ENCODE measurements at regions not wholly inside any gene's neighbourhood (a gene's known extent, or its start where the extent isn't known, plus 50 kb on each side); places are given as distances from the start of the nearest gene placed in this dataset.

DNA sequence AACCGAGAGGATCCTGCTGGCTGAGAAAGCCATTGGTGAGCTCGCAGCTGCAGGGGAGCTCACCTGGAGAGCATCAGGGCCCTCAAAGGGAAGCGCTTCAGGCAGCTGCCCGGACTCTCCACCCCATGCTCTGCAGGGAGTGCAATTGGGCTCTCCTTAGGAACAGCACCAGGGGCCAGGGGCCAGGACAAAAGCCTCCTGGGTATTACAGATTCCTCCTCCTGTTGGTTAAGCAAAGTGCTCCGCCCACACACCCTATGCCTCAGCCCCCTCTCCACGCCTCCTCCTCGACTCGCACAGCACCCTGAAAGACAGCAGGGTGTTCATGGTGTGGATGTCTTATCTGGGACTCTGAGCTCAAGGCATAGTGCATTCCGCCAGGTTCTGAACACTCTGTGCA lies 139.9 kb downstream of the SHANK2 start:
- in situ Hi-C loops (cut with MboI; ENCODE audit: low pct_unique_long_range_greater_than_20kb, low sequenced_read_pairs), result no loop called here
- no peak for DNase-seq

DNA sequence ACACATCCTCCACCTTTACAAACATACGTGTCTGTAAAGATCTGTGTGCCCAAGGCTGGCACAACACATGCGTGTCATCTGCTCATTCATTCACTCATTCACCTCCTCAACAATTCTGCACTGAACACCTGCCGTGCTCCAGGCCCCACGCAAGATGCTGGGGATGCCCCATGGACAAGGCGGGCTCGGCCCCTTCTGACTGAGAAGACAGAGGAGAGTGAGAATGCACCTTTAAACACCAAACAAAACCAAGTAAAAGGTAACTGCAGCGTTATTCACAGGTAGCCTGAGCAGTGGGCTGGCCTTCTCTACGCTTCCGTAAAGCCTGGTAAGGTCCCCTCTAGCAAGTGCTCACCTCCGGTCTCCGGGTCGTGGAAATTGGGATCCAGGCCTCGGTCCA lies 142.8 kb downstream of the SHANK2 start:
- DNase-seq, result no peak
- in situ Hi-C loops (cut with MboI; ENCODE audit: low pct_unique_long_range_greater_than_20kb, low sequenced_read_pairs), result no loop called here

DNA sequence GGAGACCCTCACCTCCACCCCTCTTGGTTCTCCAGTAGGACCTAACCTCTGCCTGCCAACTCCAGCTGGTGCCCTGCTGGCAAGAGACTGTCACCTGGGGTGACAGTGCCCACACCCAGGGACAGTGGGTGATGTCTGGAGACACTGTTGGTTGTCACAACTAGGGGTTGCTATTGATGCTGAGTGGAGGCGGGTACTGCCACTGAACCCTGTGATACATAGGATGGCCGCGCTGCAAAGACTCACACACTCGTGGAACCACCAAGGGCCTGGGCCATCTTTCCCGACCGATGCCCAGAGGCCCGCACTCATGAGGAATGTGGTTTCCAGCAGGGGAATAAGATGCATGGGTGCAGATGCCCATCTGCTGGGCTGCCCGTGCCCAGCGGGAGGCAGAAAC lies 143.2 kb downstream of the SHANK2 start:
- no peak for DNase-seq
- in situ Hi-C loops (cut with MboI; ENCODE audit: low pct_unique_long_range_greater_than_20kb, low sequenced_read_pairs), result no loop called here

DNA sequence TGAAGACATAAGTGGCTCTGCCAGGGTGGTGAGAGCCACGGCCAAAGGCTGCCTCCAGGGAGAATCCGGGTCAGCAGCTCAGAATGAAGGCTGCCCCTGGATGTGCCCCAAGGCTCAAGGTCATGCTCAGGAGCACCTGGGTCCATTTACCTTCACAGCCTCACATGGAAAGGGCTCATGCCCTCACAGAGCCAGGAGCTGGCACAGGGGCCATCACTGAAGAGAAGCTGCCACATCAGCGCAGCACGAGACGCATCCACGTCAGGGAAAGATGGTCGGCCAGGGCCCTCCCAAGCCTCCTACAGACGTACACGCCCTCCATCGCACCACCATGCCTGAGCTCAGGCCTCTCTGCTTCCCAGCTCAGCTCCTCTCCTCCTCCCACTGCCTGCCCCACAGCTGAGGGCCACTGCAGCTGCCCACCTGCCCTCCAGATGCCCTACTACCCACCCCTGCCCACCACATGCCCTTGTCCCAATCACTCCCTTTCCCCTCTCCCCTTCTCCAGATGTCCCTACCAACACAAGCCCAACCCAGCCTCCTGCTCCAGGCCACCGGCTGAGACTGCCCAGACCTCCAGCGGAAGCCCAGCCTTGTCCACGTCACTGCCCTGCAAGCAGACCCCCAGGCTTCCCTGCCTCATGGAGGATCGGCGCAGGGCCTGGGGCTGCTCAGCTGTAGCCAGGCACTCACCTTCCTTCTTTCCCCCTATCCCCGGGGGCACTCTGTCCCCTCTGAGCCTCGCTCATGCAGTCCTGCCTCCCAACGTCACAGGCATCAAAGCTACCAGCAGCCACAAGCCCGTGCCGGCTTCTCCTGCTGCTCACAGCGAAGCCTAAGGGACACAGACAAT lies 144.1 kb downstream of the SHANK2 start:
- in situ Hi-C loops (cut with MboI; ENCODE audit: low pct_unique_long_range_greater_than_20kb, low sequenced_read_pairs), result no loop called here
- DNase-seq, result no peak

DNA sequence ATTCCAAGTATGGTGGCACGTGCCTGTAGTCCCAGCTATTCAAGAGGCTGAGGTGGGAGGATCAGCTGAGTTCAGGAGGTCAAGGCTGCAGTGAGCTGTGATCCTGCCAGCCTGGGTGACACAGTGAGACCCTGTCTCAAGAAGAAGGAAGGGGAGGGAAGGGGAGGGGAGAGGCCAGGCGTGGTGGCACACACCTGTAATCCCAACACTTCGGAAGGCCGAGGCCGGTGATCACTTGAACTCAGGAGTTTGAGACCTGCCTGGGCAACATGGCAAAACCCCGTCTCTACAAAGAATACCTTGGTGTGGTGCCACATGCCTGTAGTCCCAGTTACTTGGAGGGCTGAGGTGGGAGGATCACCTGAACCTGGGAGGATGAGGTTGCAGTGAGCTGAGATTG lies 145.7 kb downstream of the SHANK2 start:
- no peak for DNase-seq
- in situ Hi-C loops (cut with MboI; ENCODE audit: low pct_unique_long_range_greater_than_20kb, low sequenced_read_pairs), result no loop called here

DNA sequence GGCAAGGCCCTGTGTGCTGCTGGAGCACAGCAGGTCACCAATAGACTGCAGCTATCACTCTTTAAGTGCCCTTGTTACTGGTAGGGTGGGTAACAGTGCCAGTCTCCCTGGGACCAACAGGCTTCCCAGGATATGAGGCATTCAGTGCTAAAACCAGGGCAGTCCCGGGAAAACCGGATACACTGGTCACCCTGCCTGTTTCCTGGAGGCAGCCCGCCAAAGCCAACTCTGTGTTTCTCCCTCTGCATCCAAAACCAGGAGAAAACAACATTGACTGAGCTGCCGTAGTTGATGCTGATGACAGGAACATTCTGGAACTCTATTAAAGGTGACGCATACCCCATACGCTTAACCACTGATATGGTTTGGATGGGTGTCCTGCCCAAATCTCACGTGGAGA lies 149.1 kb downstream of the SHANK2 start:
- in situ Hi-C loops (cut with MboI; ENCODE audit: low pct_unique_long_range_greater_than_20kb, low sequenced_read_pairs), result no loop called here

DNA sequence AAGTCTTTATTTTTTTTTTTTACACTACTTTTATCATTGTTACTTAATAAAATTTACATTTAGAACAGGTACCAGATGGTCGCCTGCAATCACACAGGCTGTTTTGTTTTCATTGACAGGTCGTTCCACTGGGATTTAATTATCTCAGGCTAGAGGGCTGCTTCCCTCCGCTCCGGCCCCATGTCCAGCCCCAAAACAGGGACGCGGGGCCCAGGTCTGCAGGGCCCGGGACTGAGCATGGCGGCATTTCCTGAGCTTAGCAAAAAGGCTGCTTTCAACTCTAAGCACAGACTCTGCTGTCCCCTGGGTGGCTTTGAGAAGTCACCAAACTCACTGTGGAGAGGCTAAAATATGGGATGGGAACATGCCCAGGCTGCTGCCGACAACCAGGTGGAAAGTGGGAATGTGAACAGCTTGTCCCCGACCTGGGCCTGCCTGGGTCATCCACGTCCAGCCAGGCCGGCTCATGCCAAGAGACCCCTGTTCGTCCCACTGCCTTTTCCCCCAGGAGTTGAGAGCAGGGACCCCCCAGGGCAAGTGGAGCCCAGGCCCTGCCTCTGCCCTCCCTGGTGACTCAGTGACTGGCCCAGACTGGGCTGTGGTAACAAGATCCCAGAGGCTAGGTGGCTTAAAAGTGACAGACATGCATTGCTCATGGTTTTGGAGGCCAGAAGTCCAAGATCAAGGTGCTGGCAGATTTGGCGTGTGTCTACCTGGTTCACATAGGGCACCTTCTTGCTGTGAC lies 150.0 kb downstream of the SHANK2 start:
- DNase-seq, result no peak
- in situ Hi-C loops (cut with MboI; ENCODE audit: low pct_unique_long_range_greater_than_20kb, low sequenced_read_pairs), result no loop called here

More for the DNA sequence above, 149.1 kb downstream of the SHANK2 start:
- DNase-seq, result no peak

DNA sequence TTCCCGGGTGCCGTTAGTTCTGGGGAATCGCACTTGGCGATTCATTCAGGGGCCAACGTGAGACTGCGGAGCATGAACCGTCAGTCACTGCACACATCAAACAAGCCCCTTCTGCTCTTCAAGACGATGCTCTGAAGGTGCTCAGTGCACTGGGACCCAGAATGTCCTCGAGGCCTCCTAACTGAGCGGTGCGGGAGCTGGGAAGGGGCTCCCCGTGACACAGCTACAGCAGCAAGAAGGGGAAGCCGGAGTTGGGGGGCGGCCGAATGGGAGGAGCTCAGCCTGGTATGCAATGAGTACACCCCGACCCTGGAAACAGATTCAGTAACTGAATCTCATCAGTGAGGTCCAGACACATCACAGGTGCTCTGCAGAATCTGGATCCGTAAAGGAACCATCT lies 150.8 kb downstream of the SHANK2 start:
- in situ Hi-C loops (cut with MboI; ENCODE audit: low pct_unique_long_range_greater_than_20kb, low sequenced_read_pairs), result no loop called here
- DNase-seq, result no peak

DNA sequence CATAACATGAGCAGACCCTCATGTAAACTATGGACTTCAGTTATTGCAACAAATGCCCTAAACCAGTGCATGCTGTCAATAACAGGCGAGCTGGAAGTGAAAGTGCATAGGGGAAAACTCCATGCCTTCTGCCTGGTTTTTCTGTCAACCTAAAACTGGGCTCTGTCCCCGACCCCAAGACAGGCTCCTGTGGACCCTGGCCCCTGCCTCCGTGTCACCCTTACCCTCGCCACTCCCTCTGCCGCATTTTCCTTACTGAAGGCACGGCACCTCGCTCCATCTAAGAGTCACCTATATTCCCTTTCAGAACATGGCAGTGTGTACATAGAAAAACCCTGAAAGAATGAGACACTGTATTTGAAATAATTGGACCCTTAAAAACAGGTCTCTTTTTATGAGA lies 151.3 kb downstream of the SHANK2 start:
- in situ Hi-C loops (cut with MboI; ENCODE audit: low pct_unique_long_range_greater_than_20kb, low sequenced_read_pairs), result no loop called here
- no peak for DNase-seq

DNA sequence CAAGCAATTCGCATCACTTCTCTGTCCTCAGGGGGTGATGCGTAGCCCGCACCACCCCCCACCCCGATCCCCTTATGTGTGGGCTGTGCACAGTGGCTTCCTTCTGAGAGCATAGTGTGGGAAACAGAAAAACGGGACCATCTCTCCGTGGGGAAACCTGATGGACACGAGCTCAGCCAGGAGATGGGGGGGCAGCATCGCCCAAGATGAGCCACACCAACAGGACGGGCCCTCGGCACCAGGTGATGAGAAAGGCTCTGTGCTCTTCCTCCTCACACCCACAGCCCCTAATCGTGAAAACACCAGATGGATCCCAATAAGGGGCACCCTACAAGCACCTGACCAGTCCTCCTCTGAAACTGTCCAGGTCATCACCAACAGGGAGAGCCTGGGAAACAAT lies 153.6 kb downstream of the SHANK2 start:
- DNase-seq, result no peak
- in situ Hi-C loops (cut with MboI; ENCODE audit: low pct_unique_long_range_greater_than_20kb, low sequenced_read_pairs), result no loop called here

DNA sequence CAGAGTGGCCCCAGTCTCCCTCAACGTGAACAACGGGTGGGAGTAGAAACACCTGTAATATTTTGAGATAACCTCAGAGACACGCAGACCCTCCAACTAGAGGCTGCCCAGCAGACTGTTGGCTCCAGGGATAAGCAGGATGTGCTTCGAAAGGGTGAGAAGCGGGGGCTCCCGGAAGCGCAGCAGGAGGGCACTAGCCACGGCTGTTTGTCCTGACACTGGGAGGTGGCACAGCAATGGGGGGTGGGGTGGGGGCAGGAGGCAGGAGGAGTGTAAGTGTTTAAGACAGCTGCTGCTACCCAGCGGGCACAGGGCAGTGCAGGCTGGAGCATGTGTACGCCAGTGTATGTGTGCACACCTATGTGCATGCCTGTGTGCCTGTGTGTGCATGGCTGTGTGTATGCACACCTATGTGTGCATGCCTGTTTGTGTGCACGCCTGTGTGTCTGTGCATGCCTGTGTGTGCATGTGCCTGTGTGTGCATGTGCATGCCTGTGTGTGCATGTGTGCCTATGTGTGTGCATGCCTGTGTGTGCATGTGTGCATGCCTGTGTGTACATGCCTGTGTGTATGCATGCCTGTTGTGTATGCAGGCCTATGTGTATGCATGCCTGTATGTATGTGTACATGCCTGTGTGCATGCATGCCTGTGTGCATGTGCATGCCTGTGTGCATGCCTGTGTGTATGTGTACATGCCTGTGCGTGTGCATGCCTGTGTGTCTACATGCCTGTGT lies 154.7 kb downstream of the SHANK2 start:
- DNase-seq, result no peak
- in situ Hi-C loops (cut with MboI; ENCODE audit: low pct_unique_long_range_greater_than_20kb, low sequenced_read_pairs), result no loop called here

DNA sequence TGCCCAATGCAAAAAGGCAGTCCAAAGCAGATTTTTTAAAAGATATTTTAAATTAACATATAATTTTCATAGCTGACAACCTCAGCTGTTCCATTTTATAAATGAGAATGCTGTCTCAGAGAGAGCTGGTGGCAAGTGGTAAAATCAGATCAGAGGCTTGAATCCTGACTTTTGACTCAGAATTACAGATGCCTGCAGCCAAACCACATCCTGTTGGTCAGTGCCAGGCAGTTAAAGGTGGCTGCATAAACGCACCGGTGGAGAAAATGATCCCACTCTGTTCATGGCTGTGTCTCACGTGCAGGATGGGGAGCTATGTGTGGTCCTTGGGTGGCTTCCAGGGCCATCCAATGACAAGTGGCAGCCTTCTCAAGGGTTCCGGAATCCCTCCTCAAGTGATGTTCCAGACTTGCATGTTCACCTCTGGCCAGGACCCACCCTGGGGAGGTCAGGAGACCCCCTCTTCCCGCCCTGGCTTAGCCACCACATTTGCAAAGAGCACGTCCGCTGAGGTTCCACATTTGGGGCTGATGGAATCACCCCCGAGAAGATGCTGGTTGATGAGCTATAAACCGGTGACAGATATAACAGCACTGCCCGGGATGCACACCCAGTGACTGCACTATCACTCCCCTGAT lies 155.5 kb downstream of the SHANK2 start:
- in situ Hi-C loops (cut with MboI; ENCODE audit: low pct_unique_long_range_greater_than_20kb, low sequenced_read_pairs), result no loop called here
- DNase-seq, result no peak

DNA sequence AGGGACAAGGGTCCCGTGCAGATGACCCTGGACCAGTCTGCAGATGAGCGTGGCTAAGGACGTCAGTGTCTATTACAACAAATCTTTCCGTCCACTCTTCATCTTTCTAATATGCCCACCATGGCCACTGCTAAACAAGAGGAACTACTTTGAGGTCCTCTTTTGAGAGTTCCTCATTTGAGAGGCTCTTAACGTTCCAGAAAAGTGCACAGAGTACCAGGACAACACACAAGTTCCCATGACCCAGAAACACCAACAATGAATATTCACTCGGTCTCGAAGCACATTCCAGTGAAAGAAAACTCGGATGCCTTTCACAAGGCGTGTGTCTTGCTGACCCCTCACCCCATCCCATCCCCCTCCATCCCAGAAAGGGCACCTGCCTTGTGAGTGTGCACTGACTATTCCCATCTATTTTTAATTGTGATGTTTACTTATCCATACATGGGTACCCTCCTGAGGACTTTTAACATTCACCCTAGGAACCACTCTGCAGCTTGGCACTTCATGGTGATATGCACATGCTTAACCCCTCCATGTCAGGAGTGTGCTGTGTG lies 157.0 kb downstream of the SHANK2 start:
- in situ Hi-C loops (cut with MboI; ENCODE audit: low pct_unique_long_range_greater_than_20kb, low sequenced_read_pairs), result no loop called here
- DNase-seq, result no peak

DNA sequence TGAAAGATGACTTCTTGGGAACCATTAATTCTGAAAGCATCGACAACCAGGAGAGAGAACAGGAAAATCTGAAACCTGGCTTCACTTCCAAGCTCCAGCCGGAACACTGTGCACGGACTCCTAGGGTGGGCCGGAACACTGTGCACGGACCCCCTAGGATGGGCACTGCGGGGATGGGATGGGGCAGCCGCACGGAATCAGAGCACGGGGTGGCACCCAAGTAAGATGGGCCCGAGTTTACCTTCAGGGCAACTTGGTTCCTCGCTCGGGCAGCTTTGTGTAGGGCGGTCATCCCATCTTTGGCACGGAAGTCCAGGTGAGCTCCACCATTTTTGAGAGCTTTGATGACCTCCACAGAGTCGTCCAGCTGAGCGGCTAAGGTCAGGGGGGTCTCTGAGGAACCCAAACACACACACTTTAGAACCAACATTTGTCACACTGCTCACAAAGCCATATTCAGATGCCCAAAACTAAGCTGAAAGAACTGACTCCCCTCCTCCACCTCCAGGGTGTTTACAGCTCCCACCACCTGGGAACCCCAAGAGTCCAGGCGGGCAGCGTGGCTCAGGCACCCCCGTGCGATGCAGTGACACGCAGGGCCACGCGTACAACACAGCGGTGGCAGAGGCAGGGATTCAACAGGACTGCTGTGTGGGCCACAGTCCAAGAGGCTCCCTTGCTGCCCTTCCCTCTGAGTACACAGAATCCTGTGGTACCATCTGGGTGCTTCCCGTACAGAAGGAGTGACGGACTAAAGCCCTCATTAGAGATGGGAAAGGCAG lies 157.9 kb downstream of the SHANK2 start:
- no peak for DNase-seq
- in situ Hi-C loops (cut with MboI; ENCODE audit: low pct_unique_long_range_greater_than_20kb, low sequenced_read_pairs), result no loop called here

DNA sequence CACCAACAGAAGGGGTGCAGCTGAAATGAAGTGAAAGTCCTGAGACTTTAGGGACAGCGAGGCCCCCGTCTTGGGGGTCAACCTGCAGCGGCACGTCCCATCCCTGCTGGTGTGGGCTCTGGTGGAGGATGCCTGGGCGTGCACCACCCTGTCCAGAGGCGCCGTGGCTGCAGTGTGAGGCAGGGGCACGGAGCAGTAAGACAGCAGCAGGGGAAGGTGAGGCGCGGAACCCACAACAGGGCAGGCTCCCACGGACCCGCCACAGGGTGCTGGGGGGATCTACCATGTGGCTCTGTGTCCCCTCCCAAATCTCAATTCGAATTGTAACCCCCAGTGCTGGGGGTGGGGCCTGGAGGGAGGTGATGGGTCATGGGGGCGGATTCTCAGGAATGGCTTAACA lies 158.6 kb downstream of the SHANK2 start:
- in situ Hi-C loops (cut with MboI; ENCODE audit: low pct_unique_long_range_greater_than_20kb, low sequenced_read_pairs), result no loop called here
- no peak for DNase-seq

DNA sequence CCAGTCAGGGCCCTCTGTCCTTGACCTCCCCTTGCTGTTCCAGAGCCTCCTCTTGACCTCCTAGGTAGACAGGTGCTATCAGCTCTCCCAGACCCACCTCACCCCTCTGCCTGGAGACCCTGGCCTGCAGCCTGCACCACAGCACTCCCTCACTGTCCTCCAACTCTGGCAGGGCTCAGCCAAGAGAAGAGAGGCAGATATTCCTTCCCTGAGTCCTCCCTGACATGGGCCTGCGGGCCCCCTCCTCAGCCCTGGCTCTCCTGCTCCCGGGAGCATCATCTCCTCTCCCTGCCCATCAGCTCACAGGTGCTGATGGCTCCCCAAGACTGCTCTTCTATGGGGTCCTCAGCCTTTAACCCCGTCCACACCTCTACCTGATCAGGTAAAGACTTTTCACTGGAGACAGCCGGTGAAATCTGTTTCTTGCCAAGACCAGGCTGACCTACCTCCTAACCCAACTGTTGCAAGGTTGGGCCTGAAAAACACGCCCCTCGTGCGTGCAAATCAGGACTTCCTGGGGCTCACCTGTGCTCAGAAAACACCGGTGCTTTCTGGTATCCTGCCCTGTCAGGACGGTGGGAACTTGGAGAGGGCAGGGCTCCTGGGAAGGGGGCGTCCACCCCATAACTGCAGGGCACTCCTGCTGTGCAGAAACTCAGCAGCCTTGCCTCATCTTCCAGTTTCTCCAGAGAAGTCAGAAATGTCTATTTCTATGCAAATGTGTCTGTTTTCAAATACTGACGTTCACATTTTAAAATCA lies 160.7 kb downstream of the SHANK2 start:
- in situ Hi-C loops (cut with MboI; ENCODE audit: low pct_unique_long_range_greater_than_20kb, low sequenced_read_pairs), result no loop called here

DNA sequence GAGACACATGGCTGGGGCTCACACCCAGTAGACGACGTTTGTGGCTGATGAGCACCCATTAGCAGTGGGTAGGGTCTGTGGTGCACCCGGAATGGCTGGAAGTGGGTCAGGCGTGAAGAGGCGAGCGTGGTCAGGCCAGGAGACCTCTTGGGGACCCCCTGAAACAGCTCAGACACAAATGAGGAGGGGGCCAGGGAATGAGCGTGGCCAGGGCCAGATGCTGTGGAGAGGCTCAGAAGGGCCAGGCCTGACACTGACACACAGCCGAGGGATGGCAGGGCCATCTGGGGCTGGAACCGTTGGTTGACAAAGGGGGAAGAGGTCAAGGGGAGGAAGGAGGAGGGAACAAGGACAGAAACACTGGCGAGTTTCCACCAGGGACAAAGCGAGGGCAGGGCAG lies 162.8 kb downstream of the SHANK2 start:
- no peak for DNase-seq
- in situ Hi-C loops (cut with MboI; ENCODE audit: low pct_unique_long_range_greater_than_20kb, low sequenced_read_pairs), result no loop called here

More for the DNA sequence above, 160.7 kb downstream of the SHANK2 start:
- no peak for DNase-seq

Data from KBM-7 (cell line).